UCSD-AML1 (cell line): ENCODE measurements at regions not wholly inside any gene's neighbourhood (a gene's known extent, or its start where the extent isn't known, plus 50 kb on each side); places are given as distances from the start of the nearest gene placed in this dataset.
"Not testable (repeated sequence)": the region's sequence is repeated elsewhere in the genome, so short reads cannot be mapped to it uniquely, and the experiment has no call there.

Experiments used
- DNase-seq: peaks from one replicate; lab custom pipeline; 2025; ENCODE audit not compliant: unreplicated experiment; lab: John Stamatoyannopoulos, UW

DNA sequence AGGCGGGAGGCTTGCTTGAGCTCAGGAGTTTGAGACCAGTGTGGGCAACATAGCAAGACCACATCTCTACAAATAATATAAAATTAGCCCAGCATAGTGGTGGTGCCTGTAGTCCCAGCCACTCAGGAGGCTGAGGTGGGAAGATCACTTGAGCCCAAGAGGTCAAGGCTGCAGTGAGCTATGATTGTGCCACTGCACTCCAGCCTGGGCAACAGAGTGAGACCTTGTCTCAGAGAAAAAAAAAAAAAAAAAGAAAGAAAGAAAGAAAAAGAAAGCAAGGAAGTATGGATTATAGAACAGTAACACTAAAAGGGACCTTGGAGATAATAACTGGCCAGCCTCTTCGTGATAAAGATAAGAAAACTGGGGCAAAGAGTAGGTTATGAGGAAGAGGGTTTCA, 130.4 kb downstream of the PLCE1 start:
- DNase-seq = not testable (repeated sequence)

GRCh38 chr10:94125268-94125667, 131.5 kb downstream of the PLCE1 start:
- not testable (repeated sequence) for DNase-seq

DNA sequence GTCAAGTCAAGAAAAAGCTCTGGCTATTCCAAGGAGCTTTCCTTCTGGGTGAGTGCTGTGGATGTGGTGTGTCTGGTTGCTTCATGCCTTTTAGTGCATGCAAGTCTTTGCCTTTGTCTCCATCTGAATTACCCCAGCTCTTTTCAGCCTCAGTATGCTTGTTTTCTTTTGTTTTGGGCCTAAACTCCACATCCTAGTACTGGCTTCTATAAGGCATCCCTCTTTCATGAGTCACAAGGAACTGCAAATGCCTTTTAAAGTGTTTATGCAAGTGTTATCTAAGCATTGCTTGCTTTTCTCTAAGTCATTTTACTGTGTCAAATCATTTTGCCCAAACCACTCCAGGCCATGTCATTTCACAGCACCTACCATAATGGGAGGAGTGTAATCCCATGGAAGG, 132.1 kb downstream of the PLCE1 start:
- no peak for DNase-seq

DNA sequence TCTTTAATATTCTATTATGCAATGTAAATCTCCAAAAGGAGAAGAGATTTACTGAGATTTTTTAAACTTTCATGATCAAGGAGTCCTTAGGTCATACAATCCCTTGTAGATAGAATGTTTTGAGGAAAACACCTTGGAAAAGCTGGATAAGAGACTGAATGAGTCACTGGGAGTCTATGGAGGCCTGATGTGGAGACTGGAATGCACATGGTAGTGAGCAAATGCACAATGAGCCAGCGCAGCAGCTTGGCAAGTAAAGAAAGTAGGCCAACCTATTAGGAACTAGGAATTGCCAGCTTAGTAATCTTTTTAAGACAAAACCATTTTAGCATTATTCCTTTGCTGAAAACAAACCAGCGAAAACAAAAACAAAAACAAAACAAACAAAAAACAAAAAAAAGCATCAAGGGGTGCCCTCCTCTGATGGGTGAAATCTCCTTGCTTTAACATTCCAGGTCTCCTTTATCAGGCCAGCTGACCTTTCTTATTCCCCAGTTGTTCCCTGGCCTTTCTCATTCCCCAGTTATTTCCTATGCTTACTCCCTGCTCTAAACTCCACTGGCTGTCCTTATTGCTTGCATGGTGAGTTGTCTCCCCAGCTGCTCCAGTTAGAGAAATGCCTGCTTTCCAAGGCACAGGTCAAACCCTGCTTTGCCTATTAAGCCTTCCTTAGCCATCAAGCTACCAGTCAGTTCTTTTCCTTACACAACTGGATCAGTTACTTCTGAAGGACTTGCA, 135.8 kb downstream of the PLCE1 start:
- no peak for DNase-seq

GRCh38 chr10:94131885-94132284, 138.2 kb downstream of the PLCE1 start:
- DNase-seq = no peak

DNA sequence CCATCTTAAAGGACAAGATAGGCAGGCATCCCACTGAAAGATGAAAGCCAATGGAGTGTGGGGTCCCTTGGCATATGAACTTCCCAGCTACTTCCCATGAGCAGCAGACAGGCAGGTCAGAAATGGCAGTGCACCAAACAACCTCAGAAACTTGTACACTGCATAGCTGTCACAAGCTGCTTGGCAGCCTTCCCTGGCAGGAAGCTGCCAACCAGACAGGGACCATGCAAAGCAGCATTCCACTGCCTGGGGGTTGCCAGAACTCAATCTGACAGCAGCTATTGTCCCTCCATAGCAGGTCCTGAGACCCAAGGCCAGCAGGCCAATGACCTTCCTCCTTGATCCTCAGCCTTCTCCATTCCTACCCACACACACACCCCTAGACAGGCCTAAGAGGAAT, 139.5 kb downstream of the PLCE1 start:
- DNase-seq = no peak

- no peak for DNase-seq
These were observed 144.0 kb downstream of the PLCE1 start for GRCh38 chr10:94137747-94138146.

- DNase-seq = no peak
These were observed 144.7 kb downstream of the PLCE1 start for GRCh38 chr10:94138391-94138790.

GRCh38 chr10:94143261-94143660, 149.5 kb downstream of the PLCE1 start:
- no peak for DNase-seq

DNA sequence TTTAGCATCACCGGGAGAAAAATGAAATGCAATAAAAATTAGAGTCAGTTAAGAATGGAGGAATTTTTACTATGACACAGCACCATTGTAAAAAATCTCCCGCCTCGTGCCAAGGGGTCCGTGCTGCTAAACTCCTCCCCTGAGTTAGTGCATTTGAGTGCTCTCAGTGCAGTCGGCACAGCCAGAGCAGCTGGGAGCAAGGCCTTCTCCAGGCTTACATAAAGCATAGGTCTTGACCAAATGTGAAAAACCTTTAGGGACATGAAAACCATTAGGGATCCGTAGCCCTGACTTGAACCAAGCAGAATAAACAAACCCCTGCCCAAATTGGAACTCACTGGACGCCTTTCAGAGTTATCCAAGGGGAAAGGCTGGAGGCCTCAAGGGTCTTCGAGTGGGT, 152.6 kb downstream of the PLCE1 start:
- no peak for DNase-seq

DNA sequence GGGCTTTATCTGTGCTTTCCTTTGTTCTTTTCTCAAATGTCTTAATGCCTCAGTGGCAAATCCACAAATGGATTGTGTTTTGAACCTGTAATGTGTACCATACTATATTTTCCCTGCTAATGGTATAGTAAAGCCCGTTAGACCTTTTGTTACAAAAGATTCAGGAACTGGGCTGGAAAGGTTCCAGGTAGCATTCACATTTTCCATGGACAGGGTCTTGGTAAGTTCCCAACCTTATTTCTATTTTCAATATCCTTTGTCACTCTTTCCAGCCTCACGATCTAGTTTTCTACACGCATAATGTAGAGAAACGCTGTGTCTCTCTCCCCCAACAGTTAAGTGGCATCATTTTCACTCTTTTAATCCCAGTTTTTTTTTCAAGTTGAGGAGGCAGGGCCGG, 153.0 kb downstream of the PLCE1 start:
- DNase-seq = no peak

- no peak for DNase-seq
These were observed 156.0 kb downstream of the PLCE1 start for GRCh38 chr10:94149702-94150101.

DNA sequence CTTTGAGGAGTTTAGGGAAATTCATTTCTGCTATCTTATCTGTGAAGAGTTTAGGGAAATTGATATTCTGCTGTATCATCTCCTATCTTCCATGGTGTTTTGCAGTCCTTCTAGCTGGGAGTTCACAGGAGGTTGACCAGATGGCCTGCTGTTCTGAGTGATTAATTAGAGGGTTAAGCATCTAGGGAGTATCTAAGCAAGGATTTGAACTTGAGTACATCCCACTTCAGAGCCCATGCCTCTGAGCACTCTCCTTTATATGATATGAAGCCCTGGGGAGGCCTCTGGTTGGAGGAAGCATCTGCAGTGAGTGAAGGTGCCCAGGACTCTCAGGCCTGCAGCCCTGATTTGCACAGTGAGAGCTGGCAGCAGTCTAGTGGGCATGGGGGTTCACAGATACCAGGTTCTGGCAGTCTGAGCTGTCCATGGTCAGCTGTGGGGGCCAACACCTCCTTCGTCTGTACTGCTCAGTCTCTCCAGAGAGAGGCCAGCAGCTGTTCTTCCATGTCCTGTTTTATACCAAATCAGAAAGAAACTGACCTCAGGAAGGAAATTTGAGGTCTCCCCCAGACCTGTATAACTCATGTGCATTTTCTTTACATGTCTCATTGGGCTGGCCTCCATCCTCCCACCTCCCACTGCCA, 156.9 kb downstream of the PLCE1 start:
- no peak for DNase-seq

GRCh38 chr10:94155722-94156271, 162.1 kb downstream of the PLCE1 start:
- DNase-seq = no peak

- no peak for DNase-seq
These were observed 162.7 kb downstream of the PLCE1 start for GRCh38 chr10:94156453-94156852.

DNA sequence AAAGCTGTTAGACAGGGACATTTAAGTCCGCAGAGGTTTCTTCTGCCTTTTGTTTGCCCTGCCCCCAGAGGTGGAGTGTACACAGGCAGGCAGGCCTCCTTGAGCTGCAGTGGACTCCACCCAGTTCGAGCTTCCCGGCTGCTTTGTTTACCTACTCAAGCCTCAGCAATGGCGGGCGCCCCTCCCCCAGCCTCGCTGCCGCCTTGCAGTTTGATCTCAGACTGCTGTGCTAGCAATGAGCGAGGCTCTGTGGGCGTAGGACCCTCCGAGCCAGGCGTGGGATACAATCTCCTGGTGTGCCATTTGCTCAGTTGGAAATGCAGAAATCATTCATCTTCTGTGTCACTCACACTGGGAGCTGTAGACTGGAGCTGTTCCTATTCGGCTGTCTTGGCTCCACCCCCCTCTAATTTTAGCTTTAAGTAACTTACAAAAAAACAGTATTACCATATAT, 171.5 kb downstream of the PLCE1 start:
- not testable (repeated sequence) for DNase-seq

DNA sequence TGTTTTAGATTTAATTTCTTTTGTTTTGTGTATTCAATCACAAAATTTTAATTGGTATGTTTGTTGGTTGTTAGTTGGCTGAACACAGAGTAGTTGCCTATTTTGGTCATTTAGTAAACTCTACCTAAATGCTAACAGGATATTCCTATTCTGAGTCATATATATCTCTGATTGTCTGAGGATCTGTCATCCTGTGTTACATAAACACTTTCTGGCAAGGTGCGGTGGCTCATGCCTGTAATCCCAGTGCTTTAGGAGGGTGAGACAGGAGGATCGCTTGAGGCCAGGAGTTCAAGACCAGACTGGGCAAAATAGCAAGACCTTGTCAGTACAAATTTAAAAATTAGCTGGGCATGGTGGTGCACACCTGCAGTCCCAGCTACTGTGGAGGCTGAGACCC, 178.6 kb downstream of the PLCE1 start:
- no peak for DNase-seq

DNA sequence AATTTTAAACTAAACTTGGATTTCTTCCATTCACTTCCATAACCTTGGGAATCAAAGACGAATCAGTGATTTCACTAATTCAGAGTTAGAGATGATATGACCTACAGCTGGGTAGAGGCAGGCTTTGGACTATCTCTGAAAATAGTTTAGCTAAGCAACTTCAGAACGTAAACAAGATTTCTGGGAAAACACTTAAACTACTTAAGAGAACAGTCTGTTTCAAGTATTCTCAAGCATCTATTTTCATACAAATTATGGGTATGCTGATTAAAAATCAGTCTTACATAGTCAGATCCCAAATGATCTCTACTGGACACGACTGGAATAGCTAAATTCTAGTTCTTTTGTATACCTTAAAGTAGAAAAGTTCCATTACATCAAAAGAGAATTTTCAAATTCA, 179.9 kb downstream of the PLCE1 start:
- no peak for DNase-seq

DNA sequence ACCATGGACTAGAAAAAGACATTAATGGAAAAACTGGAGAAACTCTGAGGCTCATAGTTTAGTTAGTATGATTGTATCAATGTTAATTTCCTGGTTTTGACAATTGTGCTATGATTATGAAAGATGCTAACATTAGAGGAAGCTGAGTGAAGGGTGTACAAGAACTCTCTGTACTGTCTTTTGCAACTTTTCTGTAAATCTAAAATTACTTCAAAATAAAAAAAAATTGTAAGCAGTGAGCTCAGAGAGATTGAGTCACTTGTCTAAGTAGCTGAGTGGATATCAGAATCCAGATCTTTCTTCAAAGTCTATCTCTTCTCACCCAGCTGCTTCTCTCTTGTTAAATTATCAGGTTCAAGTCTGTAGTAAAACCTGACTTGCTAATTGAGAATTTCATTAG, 181.1 kb downstream of the PLCE1 start:
- DNase-seq = no peak

- no peak for DNase-seq
These were observed 184.1 kb downstream of the NOC3L start for GRCh38 chr10:94178475-94179253.

- DNase-seq = no peak
These were observed 182.2 kb downstream of the NOC3L start for GRCh38 chr10:94180576-94180975.
